HPDE6-E6E7 (cell line): ENCODE measurements at regions not wholly inside any gene's neighbourhood (a gene's known extent, or its start where the extent isn't known, plus 50 kb on each side); places are given as distances from the start of the nearest gene placed in this dataset.

Experiments used
- DNase-seq: peaks from one replicate; pipeline ENCODE4 v3.0.0; 2011; ENCODE audit warnings: missing footprints; ENCODE audit errors: extremely low spot score

- no peak for DNase-seq
These were observed 50.0 kb upstream of the ADPGK start for GRCh38 chr15:72833561-72833960.
